ENCODE measurements at regions not wholly inside any gene's neighbourhood (a gene's known extent, or its start where the extent isn't known, plus 50 kb on each side); places are given as distances from the start of the nearest gene placed in this dataset.

DNA sequence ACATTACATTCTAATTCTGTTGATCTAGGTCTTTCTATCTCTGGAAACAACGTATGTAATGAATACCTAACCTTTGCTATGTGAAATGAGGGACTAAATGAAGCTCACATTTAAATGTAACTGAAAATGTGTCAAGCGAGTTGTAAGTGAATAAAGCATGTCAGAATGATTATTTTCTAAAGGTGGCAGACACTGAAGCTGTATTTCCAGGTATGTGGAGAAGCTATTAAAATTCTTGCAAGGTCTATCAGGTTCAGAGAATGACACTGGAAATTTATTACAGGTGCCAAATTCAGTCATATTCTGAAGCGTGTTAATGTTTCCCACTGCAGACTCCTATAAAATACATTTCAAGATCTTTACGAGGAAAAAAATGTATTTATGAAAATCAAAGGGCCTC, 641.4 kb downstream of the RPS29 start:
- TF ChIP-seq POLR2AphosphoS5 (IDR thresholded peaks at IDR 0.05): no peak
- TF ChIP-seq, protein P1, sequence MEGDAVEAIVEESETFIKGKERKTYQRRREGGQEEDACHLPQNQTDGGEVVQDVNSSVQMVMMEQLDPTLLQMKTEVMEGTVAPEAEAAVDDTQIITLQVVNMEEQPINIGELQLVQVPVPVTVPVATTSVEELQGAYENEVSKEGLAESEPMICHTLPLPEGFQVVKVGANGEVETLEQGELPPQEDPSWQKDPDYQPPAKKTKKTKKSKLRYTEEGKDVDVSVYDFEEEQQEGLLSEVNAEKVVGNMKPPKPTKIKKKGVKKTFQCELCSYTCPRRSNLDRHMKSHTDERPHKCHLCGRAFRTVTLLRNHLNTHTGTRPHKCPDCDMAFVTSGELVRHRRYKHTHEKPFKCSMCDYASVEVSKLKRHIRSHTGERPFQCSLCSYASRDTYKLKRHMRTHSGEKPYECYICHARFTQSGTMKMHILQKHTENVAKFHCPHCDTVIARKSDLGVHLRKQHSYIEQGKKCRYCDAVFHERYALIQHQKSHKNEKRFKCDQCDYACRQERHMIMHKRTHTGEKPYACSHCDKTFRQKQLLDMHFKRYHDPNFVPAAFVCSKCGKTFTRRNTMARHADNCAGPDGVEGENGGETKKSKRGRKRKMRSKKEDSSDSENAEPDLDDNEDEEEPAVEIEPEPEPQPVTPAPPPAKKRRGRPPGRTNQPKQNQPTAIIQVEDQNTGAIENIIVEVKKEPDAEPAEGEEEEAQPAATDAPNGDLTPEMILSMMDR (IDR thresholded peaks at IDR 0.05): no peak

Measured in upper lobe of left lung (tissue), 4 donors.